Keratinocyte (primary cell): ENCODE measurements at regions not wholly inside any gene's neighbourhood (a gene's known extent, or its start where the extent isn't known, plus 50 kb on each side); places are given as distances from the start of the nearest gene placed in this dataset.

Experiments used
- EZH2 ChIP-seq: IDR thresholded peaks from one replicate; pipeline ENCODE4 v1.6.1; 2012; ENCODE audit warnings: inconsistent platforms, mild to moderate bottlenecking, low read length, moderate library complexity
- TF ChIP-seq, protein P1 (sequence below), 3 experiments: IDR thresholded peaks in 1 of 3; conservative IDR thresholded peaks in 1 of 3; optimal IDR thresholded peaks in 1 of 3; 2 replicates in 2 of 3; 3 replicates in 1 of 3; pipeline versions ENCODE3 to v1.5.1; 2011; ENCODE audit warnings: low read length in 3 of 3, mild to moderate bottlenecking in 3 of 3, moderate library complexity in 2 of 3, control low read depth in 1 of 3, inconsistent platforms in 1 of 3; ENCODE audit not compliant: insufficient read depth in 2 of 3; ENCODE audit errors: extremely low read depth in 1 of 3

- TF ChIP-seq, protein P1, sequence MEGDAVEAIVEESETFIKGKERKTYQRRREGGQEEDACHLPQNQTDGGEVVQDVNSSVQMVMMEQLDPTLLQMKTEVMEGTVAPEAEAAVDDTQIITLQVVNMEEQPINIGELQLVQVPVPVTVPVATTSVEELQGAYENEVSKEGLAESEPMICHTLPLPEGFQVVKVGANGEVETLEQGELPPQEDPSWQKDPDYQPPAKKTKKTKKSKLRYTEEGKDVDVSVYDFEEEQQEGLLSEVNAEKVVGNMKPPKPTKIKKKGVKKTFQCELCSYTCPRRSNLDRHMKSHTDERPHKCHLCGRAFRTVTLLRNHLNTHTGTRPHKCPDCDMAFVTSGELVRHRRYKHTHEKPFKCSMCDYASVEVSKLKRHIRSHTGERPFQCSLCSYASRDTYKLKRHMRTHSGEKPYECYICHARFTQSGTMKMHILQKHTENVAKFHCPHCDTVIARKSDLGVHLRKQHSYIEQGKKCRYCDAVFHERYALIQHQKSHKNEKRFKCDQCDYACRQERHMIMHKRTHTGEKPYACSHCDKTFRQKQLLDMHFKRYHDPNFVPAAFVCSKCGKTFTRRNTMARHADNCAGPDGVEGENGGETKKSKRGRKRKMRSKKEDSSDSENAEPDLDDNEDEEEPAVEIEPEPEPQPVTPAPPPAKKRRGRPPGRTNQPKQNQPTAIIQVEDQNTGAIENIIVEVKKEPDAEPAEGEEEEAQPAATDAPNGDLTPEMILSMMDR (optimal IDR thresholded peaks at IDR 0.05 in 1 of 3, IDR thresholded peaks at IDR 0.05 in 1 of 3, conservative IDR thresholded peaks at IDR 0.05 in 1 of 3; ENCODE audit: extremely low read depth in 1 of 3, insufficient read depth in 2 of 3, low read length in 3 of 3): no peak
- no peak for TF ChIP-seq EZH2
Observed at GRCh38 chr4:117691572-117692351, 342.5 kb upstream of the NDST3 start.
